HG03060 (cell line): ENCODE measurements at regions not wholly inside any gene's neighbourhood (a gene's known extent, or its start where the extent isn't known, plus 50 kb on each side); places are given as distances from the start of the nearest gene placed in this dataset.

Source experiments
- ATAC-seq: cut with Tn5 transposase; IDR thresholded peaks from one replicate; pipeline ENCODE4 v1.9.1; 2021; ENCODE audit warnings: low read depth, moderate number of reproducible peaks; ENCODE audit not compliant: unreplicated experiment

GRCh38 chr13:43983373-43983772 lies 103.7 kb downstream of the LACC1 start:
- no peak for ATAC-seq

- ATAC-seq, result no peak
These were observed 104.6 kb downstream of the LACC1 start for GRCh38 chr13:43984292-43984691.

DNA sequence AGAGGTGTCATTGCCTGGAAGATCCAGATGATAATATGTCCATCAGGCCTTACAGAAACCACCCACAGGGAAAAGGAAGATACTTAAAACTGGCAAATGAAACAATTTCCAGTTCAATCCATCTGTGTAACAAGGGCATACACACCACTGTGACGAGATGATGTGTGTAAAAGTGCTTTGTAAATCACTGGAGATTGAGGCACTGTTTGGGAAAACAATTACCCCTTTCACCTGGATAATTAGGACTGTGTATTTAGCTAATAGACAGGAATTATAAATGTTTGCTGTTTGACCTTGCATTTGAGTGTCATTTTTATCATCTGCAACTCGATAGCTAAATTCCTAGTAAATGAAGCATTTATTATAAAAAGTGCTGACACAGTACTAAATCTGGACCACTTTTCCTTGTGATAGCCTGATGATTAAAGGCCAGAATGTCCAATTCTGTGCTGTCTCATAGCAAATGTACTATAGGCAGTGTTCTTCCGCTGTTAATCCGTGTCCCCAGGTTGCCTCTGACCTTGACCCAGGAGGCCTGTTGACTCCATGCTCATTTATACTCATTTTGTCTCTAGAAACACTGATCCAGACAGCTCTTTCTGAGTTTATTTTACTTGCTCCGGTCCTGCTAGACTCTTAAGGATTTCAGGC lies 105.8 kb downstream of the LACC1 start:
- ATAC-seq, result no peak

DNA sequence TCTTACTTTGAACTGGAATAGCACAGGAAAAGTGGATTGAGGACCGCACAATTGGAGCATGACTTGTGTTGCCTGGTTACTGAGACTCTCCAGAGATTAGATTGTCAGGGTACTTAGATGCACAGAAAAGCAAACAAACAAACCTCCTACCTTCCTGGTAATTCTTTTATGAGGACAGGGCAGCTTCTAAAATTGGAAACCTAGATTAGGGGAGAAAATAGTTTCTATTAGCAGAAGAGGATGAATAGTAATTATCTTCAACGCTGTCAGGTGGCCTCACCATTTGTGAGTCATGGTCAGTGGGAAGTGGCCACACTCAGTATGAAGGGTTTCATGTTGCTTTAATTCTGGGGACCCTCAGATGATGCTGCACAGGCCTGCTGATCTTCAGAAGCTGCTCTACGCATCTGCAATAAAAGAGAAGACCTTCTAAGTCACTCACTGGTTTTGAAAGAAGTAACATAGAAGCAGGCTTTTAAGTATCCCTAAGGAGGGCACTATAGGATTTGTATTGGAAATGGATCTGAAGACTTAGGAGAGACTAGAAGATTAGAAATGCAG lies 106.8 kb downstream of the LACC1 start:
- no peak for ATAC-seq

GRCh38 chr13:43988302-43988701 lies 108.6 kb downstream of the LACC1 start:
- ATAC-seq, result no peak

DNA sequence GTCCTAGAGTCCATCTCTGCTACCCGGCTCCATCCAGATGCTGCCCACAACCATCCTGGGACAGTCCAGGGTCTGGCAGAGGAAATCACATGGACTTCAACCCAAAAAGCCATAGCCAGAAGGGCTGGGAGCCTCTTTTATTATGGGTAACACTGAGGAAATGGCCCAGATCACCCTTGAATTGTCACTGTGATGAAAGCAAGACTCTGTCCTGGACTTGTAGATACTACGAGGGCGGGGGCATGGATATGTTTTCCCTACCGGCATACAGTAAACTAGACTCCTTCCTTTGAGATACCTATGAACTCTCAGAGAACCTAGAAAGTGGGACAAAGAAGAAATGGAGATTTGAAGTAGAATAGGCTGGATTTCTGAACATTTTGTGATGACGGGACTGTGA lies 110.3 kb downstream of the LACC1 start:
- no peak for ATAC-seq

GRCh38 chr13:43990829-43991228 lies 111.1 kb downstream of the LACC1 start:
- ATAC-seq, result no peak

DNA sequence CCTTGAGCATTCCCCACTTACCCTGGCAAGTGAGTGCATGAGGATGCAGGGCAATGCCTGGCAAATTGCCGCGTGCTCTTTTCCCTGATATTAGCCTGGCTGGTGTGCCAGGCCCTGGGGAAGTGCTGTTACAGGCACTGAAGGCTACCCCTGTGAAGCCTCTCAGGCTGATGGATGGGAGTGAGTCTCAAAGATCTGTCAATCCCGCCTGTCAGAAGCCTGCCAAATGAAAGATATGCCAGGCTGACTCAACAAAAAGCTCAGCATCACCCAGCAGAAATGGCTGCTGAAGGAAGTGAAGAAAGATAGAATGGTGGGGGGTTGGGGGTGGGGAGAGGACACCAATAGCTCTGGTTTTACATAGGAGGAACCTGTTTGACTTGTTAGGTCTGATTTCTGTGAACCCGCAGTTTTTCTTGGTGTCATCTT lies 112.1 kb downstream of the LACC1 start:
- ATAC-seq, result no peak

GRCh38 chr13:43992211-43992610 lies 112.5 kb downstream of the LACC1 start:
- no peak for ATAC-seq

DNA sequence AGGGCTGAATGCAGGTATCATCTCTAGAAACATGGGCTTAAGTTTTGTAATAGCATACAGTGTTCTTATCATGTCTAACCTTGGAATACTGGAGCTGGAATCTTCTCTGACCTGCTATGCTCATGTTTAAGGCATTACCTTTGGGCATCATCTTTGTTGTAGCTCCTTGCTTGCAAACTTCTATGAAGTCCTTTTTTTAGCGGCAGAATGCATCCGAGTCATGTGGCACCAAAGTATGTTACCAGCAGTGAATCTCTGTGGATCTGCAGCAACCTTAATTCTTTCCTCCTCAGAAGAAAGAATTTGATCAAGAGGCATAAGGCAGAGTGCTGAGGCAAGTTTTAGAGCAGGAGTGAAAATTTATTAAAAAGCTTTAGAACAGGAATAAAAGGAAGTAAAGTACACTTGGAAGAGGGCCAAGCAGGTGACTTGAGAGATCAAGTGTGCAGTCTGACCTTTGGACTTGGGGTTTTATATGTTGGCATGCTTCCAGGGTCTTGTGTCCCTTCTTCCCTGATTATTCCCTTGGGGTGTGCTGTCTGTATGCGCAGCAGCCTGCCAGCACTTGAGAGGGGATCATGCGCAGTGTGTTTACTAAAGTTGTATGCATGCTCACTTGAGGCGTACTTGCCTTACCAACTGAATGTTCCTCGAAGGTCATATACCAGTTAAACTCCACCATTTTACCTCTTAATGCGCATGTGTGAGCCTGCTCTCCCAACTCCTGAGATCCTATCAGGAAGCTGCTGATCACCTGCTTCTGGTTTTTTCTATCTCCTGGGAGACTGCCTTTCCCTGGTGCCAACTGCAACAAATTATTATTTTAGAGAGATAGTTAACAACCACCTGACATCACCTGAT lies 115.5 kb downstream of the LACC1 start:
- ATAC-seq, result no peak

DNA sequence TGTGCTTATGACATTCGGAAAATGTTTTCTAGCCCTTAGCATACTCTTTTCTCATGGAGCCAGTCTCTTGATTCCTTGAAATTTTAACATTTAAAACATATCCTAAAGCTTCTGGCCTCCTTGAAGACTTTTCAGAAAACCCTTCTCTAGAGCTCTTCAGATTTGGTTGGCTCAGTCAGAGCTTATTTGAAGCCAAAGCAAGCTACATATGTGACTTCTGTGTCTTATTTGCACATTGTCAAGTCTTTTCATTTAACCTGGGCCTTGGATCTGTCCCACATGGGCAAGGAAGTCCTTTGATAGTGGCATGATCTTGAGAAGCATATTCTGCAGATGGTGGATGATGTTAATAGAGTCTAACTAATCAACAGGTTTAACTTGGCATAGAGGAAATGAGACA lies 116.5 kb downstream of the LACC1 start:
- no peak for ATAC-seq

DNA sequence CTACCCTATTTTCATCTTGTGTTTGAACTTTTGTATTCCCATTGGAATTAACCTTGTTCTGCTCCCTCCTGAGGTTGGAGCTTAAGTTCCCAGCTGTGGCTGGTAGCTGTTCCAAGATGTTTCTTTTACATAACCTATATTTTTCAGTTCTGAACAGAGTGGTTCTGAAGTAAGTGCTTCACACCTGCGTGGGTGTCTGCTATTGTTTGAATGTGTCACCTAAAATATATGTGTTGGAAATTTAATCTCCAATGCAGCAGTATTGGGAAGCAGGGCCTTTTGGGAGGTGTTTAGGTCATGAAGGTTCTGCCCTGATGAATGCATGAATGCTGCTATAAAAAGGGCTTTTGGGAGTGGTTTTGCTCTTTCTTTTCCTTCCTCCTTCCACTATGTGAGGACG lies 123.8 kb downstream of the LACC1 start:
- no peak for ATAC-seq

GRCh38 chr13:44004878-44005277 lies 125.2 kb downstream of the LACC1 start:
- ATAC-seq, result no peak

DNA sequence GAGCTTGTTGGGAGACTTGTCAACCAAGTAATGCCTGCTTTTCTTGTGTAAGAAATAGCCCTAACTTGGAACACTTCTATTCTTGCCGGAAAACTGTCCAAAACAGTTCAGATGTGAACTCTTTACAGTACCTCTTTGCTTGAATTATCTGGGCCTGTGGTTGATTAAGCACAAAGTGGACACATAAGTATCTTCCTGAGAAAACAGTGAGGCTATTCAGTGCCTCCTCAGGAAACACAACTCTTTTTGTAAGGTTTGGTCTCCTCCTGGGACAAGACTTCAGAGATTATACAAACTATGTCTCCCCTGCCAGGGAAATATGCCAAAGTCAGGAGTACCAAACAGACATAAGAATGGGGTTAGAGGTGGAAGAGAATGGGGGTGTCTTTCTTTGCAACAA lies 127.7 kb downstream of the LACC1 start:
- no peak for ATAC-seq

DNA sequence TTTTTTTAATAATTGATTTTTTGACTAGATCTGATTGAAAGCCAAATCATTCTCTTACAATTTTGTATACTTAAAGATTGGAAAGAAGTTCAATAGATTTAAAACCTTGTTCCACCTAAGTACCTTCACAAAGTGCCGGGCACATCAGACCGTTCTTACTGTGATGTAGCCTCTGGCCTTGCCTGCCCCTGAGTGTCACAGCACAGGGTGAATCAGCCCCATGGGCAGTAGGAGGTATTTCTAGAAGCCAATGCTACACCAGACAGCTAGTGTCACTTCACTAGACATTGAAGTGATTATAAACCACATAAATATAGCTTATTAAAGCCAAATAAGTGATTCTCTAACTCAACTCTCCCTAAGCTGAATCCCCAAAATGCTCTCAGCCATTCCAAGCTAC lies 131.3 kb downstream of the LACC1 start:
- no peak for ATAC-seq

GRCh38 chr13:44012910-44013757 lies 133.4 kb downstream of the LACC1 start:
- ATAC-seq, result no peak

DNA sequence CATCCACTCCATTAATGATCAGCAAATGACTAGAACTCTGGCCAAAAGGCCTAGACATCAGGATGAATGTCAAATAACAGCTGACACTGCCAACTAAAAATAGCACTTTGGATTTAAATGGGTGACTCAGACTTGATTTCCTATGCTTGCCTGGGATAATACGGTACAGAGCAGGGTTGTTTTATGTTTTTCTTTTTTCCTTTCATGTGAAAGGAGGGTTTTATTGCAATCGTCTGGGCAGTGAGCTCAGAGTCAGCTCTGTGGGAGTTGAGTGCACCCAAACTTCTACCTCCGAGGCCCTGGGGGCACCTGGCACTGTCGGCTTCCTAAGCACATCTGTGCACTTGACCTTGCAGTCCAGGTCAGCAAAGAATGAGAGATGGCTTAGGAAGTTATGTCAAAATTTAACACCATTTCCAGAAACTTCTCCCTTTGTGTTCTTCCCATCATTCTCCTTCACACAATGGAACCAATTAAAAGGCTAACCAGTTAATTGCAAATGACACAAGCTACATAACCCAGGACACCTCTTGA lies 134.1 kb downstream of the LACC1 start:
- no peak for ATAC-seq

DNA sequence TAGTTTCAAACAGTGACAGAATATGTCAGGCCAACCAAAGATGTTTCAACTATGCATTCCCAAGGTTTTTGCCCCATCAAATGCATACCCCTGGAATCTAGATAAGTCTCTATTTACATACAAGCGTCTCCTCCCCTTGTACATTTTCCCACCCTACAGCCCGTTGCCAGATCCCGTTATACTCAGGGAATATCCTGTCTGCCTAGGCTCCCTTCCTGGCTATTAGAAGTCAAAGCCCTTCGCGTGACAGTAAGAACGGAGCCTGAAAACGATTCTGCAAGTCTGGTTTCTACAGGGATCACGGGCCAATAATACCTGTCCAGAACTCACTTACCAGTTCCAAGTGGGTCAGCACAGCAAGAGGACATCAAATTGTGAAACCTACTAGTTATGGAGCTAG lies 134.8 kb downstream of the LACC1 start:
- ATAC-seq, result no peak

DNA sequence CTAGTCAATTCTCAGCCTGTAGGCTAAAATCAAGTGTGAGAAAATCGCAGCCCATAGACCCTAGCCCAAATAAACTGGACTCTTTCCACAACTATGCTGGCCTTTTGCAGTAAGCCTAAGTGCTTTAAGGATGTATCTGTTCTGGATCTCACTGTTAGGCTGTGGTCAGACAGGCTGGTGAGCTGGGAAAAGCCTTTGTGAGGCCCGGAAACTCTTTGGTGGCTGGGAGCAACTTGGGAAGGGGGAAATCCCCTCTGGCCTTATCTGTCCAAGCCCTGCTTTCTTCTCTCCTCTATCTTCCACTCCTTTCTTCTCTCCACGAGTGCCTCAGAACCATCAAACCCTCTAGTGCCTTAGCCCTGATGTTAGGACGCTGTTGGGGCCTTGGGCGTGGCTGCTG lies 135.4 kb downstream of the LACC1 start:
- no peak for ATAC-seq

- ATAC-seq, result no peak
These were observed 136.1 kb downstream of the LACC1 start for GRCh38 chr13:44015811-44016210.
